VCaP (cell line): ENCODE measurements at regions not wholly inside any gene's neighbourhood (a gene's known extent, or its start where the extent isn't known, plus 50 kb on each side); places are given as distances from the start of the nearest gene placed in this dataset.

Experiments used
- H3K27ac ChIP-seq: fragments of 450-650 bp; 2 replicates; pipeline ENCODE4 v1.5.1; 2017
- TF ChIP-seq, protein P1 (sequence below): fragments of 450-650 bp; conservative IDR thresholded peaks from 2 replicates; pipeline ENCODE4 v1.5.1; 2017; ENCODE audit warnings: mild to moderate bottlenecking, moderate library complexity

DNA sequence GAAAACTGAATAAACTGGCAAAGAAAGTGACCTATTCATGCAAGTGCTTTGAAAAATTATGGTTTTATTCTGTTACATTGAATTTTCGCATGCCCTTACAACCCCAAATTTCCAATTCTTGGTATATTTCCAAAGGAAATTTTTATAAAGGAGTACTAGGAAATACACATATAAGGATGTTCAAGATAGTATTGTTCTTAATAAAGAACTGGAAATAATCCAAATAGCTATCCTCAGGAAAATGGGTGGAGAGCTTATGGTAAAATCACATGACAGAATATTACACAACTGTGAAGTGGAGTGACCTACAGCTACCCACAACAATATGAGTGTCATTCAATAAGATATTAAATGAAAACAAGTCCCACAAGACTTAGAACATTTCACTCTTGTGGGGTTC, 138.9 kb upstream of the BMPER start:
- TF ChIP-seq, protein P1, sequence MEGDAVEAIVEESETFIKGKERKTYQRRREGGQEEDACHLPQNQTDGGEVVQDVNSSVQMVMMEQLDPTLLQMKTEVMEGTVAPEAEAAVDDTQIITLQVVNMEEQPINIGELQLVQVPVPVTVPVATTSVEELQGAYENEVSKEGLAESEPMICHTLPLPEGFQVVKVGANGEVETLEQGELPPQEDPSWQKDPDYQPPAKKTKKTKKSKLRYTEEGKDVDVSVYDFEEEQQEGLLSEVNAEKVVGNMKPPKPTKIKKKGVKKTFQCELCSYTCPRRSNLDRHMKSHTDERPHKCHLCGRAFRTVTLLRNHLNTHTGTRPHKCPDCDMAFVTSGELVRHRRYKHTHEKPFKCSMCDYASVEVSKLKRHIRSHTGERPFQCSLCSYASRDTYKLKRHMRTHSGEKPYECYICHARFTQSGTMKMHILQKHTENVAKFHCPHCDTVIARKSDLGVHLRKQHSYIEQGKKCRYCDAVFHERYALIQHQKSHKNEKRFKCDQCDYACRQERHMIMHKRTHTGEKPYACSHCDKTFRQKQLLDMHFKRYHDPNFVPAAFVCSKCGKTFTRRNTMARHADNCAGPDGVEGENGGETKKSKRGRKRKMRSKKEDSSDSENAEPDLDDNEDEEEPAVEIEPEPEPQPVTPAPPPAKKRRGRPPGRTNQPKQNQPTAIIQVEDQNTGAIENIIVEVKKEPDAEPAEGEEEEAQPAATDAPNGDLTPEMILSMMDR = no peak
- no peak overlapping the region for H3K27ac ChIP-seq

DNA sequence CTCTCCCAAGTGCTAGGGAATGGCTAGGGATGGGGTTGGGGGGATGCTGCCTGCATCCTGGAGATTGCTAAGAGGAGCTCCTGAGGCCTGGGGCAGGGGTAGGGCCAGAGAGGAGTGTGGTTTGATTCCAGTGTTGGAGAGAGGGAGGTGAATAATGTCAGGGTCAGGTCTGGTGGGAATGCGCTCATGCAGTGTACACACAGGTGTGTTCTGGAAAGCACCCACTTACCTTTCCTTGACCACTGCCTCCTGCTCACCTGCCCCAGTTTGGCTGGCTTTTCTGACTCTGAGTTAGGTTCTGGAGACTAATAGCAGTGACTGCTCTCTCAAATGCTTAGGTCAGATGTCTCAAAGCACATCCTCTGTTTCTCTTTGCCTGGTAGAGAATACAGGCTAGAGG, 135.4 kb upstream of the BMPER start:
- no peak overlapping the region for H3K27ac ChIP-seq
- TF ChIP-seq, protein P1 = no peak

DNA sequence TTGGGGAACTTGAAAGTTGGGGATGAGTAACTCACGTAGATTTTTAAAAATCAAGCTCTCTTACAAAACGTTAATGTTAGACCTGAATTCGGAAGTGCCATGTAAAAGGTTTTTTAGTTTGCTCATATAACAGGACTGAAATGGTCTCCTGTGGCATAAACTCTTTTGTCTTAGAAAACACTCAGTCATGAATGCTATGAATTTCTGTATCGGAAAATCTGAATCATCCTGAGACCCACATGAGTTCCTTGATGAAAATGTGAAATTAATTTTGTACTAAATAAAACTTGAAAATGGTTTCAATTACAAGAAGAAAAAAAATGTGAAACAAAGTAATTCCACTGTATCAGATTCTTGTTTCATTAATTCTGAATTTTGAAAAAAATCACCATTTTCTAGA, 134.8 kb upstream of the BMPER start:
- H3K27ac ChIP-seq = no peak overlapping the region
- TF ChIP-seq, protein P1 = no peak

DNA sequence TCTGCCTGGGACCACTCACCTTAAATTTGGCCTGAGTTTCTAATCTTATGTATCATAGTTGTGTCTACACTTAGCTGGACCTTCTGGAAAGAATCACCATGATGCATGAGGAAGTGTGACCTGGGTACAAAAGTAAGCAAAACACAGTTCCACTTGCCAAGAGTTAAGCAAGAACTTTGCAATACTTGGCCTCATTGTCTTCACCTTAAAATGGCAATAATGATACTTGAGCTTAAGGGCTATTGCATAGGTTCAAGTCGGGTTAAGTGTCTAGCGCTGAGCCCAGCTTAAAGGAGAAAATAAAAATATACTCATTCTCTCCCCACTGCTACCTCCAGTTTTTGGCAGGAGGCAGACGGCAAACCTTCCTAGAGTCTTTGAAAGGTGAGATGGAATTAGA, 133.9 kb upstream of the BMPER start:
- H3K27ac ChIP-seq = no peak overlapping the region
- TF ChIP-seq, protein P1 = no peak

DNA sequence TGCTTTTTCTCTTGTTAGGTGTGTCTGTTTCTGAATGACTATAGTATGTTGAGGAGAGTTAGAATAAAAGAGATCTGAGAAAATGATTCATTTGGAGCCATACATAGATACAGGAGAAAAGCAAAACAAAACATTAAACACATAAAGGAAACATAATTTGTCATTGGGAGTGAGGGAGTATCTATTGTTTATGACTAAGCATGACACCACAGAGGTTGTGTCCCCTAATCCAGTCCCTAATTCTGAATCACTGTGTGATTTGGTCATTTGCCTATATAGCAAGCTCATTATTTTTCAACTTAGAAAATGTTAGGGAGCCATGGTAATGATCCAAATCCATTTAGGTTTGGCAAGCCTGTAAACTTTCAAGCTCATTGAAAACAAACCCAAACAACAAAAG, 132.3 kb upstream of the BMPER start:
- no peak overlapping the region for H3K27ac ChIP-seq
- TF ChIP-seq, protein P1 = no peak

DNA sequence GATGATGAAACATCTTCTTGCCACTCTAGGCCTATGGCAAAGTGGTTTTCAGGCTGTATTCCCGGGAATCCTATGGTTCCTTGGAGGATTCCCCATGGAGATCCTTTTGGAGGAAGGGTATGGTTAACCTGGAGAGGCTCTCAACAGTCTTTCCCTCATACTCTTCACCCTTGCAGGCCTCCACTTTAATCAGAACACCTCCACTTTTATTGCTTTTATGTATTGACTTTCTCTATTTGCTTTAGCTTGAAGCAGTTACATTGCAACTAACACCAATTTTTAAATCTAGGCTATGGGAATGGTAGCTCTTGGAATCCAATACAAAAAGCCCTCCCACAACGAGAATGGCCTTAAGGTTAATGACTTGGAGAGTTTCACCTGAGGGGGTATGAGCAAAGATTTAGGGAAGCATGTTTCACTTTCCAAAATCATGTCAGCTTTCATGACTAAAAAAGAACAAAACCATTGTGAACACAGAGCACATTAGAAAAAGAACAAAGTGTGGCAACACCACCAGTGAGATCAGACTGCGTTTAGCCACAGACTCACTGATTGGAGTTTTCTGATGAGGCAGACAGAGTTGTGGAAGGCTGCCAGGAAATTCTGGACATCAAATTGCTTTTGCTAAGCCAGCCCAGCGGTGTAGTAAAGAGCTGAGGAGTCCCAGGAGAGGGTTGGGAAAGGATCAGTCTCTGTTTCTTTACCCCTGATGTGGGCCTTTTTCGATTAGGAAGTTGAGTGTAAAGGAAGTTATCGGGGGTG, 130.4 kb upstream of the BMPER start:
- TF ChIP-seq, protein P1 = no peak
- peak overlapping the region; percentile 32; the same call in 1 of the 2 replicates for H3K27ac ChIP-seq

DNA sequence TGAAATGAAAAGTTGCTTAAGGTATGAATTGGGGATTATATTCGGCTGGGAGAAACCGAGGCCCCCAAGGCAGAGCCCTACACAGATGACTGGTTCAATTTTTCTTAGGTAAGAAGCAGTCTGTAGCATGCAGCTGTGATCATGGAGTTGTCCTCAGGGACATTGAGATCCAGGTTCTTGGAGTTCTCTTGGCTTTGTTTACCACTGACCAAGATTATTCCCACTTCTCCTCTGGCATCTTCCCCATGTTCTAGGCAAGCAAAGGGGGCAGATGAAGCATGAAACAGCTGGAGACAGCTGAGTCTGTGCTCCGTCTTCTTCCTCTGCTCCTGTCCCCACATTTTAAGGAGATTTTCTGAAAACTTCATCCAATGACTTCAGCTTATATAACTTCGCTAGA, 129.5 kb upstream of the BMPER start:
- TF ChIP-seq, protein P1 = no peak
- H3K27ac ChIP-seq = no peak overlapping the region
